Parathyroid adenoma (tissue), 2 donors: ENCODE measurements at regions not wholly inside any gene's neighbourhood (a gene's known extent, or its start where the extent isn't known, plus 50 kb on each side); places are given as distances from the start of the nearest gene placed in this dataset.

Experiments used
- H2AFZ ChIP-seq: fragments of 300-600 bp; sonication (generic); one replicate; pipeline ENCODE4 v1.7.0; 2017; ENCODE audit warnings: antibody characterized with exemption, mild to moderate bottlenecking
- H3K27ac ChIP-seq: fragments of 300-600 bp; sonication (generic); one replicate; pipeline ENCODE4 v1.7.0; 2017
- H3K27me3 ChIP-seq: fragments of 300-600 bp; sonication (generic); one replicate; pipeline ENCODE4 v1.7.0; 2017; ENCODE audit warnings: low read length; ENCODE audit not compliant: control insufficient read depth, insufficient read depth
- H3K36me3 ChIP-seq: fragments of 300-600 bp; sonication (generic); one replicate; pipeline ENCODE4 v1.7.0; 2017; ENCODE audit warnings: low read length; ENCODE audit not compliant: control insufficient read depth, insufficient read depth
- H3K4me1 ChIP-seq: fragments of 300-600 bp; sonication (generic); one replicate; pipeline ENCODE4 v1.7.0; 2017; ENCODE audit warnings: control low read depth
- H3K4me2 ChIP-seq: fragments of 300-600 bp; sonication (generic); one replicate; pipeline ENCODE4 v1.7.0; 2017; ENCODE audit warnings: low read length
- H3K4me3 ChIP-seq: fragments of 300-600 bp; sonication (generic); one replicate; pipeline ENCODE4 v1.7.0; 2017; ENCODE audit warnings: low read depth, low read length
- H3K79me2 ChIP-seq: fragments of 300-600 bp; sonication (generic); one replicate; pipeline ENCODE4 v1.7.0; 2017; ENCODE audit warnings: control low read depth
- H3K9ac ChIP-seq: fragments of 300-600 bp; sonication (generic); one replicate; pipeline ENCODE4 v1.7.0; 2017; ENCODE audit warnings: mild to moderate bottlenecking
- H3K9me3 ChIP-seq: fragments of 300-600 bp; sonication (generic); one replicate; pipeline ENCODE4 v1.7.0; 2017; ENCODE audit warnings: low read length; ENCODE audit not compliant: control insufficient read depth
- TF ChIP-seq, protein P1 (sequence below): fragments of 300-600 bp; sonication (generic); IDR thresholded peaks from one replicate; pipeline ENCODE4 v1.7.0; 2017; ENCODE audit warnings: antibody characterized with exemption, mild to moderate bottlenecking
- donor health status: primary hyperparathyroidism.

DNA sequence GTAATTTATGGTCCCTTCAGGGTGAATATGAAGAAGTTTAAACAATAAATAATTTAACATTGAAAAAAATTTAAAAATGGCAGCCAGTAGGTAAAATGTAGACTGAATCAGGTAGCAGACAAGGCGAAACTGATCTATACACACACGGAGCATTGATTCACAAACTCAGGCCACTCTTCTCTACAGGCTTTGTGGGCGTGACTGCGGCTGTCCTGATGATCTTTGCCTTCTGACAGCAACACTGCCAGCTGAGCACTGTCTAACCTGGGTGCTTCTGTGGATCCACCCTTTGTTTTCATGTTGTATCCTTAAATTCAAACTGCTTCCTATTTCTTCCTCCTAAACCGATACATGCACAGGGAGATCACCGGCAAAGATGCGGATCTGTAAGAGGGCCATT is 315.4 kb upstream of the ADCY2 start:
- Histone ChIP-seq H3K27ac (no peak overlapping the region), H3K4me2 (no peak overlapping the region), H3K36me3 (no peaks in the 10 kb centered on the region), H3K9ac (no peak overlapping the region), H3K27me3 (no peaks in the 10 kb centered on the region), H2AFZ (no peak overlapping the region), H3K79me2 (no peaks in the 10 kb centered on the region), H3K9me3 (no peaks in the 10 kb centered on the region), H3K4me1 (no peaks in the 10 kb centered on the region), H3K4me3 (no peak overlapping the region)
- TF ChIP-seq, protein P1, sequence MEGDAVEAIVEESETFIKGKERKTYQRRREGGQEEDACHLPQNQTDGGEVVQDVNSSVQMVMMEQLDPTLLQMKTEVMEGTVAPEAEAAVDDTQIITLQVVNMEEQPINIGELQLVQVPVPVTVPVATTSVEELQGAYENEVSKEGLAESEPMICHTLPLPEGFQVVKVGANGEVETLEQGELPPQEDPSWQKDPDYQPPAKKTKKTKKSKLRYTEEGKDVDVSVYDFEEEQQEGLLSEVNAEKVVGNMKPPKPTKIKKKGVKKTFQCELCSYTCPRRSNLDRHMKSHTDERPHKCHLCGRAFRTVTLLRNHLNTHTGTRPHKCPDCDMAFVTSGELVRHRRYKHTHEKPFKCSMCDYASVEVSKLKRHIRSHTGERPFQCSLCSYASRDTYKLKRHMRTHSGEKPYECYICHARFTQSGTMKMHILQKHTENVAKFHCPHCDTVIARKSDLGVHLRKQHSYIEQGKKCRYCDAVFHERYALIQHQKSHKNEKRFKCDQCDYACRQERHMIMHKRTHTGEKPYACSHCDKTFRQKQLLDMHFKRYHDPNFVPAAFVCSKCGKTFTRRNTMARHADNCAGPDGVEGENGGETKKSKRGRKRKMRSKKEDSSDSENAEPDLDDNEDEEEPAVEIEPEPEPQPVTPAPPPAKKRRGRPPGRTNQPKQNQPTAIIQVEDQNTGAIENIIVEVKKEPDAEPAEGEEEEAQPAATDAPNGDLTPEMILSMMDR = no peak

DNA sequence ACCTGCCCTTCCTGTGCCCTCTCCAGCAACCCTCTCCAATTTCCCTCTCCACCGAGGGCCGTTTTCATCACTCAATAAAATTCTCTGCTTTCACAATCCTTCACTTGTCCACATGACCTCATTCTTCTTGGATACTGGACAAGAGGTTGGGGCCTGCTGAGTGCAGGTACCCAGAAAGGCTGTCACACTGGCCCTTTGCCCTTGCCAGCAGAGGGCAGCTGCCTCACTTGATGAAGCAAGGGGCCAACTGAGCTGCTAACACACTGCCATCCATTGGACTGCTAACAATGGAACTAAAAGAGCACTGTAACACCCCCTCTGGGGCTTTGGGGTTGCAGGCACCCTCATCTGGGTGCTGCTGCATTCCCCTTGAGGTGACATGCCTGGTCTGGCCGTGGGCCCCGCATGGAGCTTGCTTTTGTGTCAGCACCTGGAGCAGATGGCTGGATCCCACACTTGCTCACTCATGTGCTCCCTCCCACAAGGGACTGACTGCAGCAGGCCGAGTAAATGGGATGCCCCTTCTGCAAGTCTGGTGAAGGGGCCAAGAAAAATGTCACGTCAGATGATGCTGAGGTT is 308.1 kb upstream of the ADCY2 start:
- TF ChIP-seq, protein P1 = no peak
- Histone ChIP-seq H2AFZ (no peak overlapping the region), H3K9ac (no peak overlapping the region), H3K27ac (no peak overlapping the region), H3K9me3 (no peaks in the 10 kb centered on the region), H3K79me2 (no peaks in the 10 kb centered on the region), H3K4me2 (no peak overlapping the region), H3K4me3 (no peak overlapping the region), H3K4me1 (no peaks in the 10 kb centered on the region), H3K27me3 (no peaks in the 10 kb centered on the region), H3K36me3 (no peaks in the 10 kb centered on the region)

DNA sequence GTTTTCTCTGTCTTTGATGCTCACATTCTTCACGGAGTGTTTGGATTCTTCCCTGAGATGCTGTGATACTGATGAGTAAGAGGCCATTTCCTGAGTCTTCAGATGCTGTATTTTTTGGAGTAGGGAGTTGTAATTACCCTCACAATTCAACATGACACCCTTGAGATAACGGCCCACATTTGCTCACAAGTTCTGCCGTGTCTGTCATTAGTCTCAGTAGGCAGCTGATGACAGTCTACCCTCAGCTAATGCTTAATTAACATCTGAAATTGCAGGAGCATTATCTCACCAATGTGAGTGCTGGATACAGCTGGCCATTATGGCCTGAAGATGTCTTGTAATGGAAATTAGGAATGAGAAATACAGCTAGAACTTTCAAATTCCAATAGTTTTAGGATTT is 307.1 kb upstream of the ADCY2 start:
- no peak overlapping the region for H3K27ac ChIP-seq
- H3K36me3 ChIP-seq = no peaks in the 10 kb centered on the region
- H3K9me3 ChIP-seq = no peaks in the 10 kb centered on the region
- no peaks in the 10 kb centered on the region for H3K27me3 ChIP-seq
- no peak overlapping the region for H3K4me2 ChIP-seq
- TF ChIP-seq, protein P1 = no peak
- H2AFZ ChIP-seq = no peak overlapping the region
- H3K4me3 ChIP-seq = no peak overlapping the region
- no peaks in the 10 kb centered on the region for H3K4me1 ChIP-seq
- no peaks in the 10 kb centered on the region for H3K79me2 ChIP-seq
- H3K9ac ChIP-seq = no peak overlapping the region

DNA sequence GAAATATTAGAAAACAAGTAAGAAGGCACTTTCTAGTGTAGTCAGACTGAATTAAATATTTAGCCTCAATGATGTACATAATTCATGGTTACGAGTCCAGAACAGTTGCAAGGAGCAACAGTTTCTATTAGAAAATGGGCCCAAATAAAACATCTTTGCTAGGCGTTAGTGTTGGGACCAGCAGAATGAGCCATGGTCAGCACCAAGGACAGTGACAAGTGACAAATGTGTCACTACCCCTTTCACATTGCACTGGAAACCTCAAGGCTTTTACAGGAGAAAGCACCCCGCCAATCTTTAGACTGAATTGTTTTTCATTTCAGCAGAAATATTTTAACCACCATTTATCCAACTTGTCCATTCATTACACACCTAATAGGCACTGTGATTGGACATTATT is 301.3 kb upstream of the ADCY2 start:
- no peaks in the 10 kb centered on the region for H3K36me3 ChIP-seq
- H3K79me2 ChIP-seq = no peaks in the 10 kb centered on the region
- no peak overlapping the region for H2AFZ ChIP-seq
- no peak overlapping the region for H3K4me3 ChIP-seq
- no peak overlapping the region for H3K27ac ChIP-seq
- H3K9me3 ChIP-seq = no peaks in the 10 kb centered on the region
- no peak overlapping the region for H3K4me2 ChIP-seq
- H3K4me1 ChIP-seq = no peaks in the 10 kb centered on the region
- no peak overlapping the region for H3K9ac ChIP-seq
- TF ChIP-seq, protein P1 = no peak
- no peaks in the 10 kb centered on the region for H3K27me3 ChIP-seq

DNA sequence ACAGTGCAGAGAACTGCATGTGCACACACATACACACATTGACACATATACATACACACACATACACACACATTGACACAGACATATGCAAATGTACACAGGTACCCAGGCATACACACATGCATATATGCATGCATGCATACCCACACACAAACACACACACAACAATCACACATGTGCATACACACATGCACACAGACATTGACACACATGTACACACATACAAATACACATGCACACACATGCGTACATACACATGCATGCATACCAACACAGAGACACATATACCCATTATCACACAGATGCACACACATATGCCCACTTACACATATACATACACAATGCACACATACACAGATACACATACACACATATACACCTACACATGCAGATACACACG is 299.6 kb upstream of the ADCY2 start:
- Histone ChIP-seq H3K79me2 (no peaks in the 10 kb centered on the region), H3K27me3 (no peaks in the 10 kb centered on the region), H3K36me3 (no peaks in the 10 kb centered on the region), H3K27ac (no peak overlapping the region), H3K4me2 (no peak overlapping the region), H3K9me3 (no peaks in the 10 kb centered on the region), H3K4me3 (no peak overlapping the region), H3K4me1 (no peaks in the 10 kb centered on the region), H2AFZ (no peak overlapping the region), H3K9ac (no peak overlapping the region)
- TF ChIP-seq, protein P1 = no peak
